H9 (cell line): ENCODE measurements at regions not wholly inside any gene's neighbourhood (a gene's known extent, or its start where the extent isn't known, plus 50 kb on each side); places are given as distances from the start of the nearest gene placed in this dataset.

ENCODE experiments used
- DNase-seq: peaks from one replicate; pipeline ENCODE4 v3.0.0-alpha.2; 2017
- H2AFZ ChIP-seq: one replicate; pipeline ENCODE4 v1.6.1; 2013; ENCODE audit warnings: mild to moderate bottlenecking, low read length, control low read depth, moderate library complexity
- H2AK5ac ChIP-seq: 2 replicates; pipeline ENCODE4 v1.6.1; 2013; ENCODE audit warnings: low read length, control low read depth, mixed read lengths; ENCODE audit not compliant: insufficient read length
- H2BK120ac ChIP-seq: one replicate; pipeline ENCODE4 v1.6.1; 2013; ENCODE audit warnings: low read depth, mild to moderate bottlenecking, low read length, control low read depth, inconsistent platforms; ENCODE audit not compliant: poor library complexity, severe bottlenecking
- H2BK12ac ChIP-seq: 2 replicates; pipeline ENCODE4 v1.6.1; 2013; ENCODE audit warnings: low read length, control low read depth, mixed read lengths, low read depth; ENCODE audit not compliant: insufficient read length
- H2BK15ac ChIP-seq: 2 replicates; pipeline ENCODE4 v1.6.1; 2013; ENCODE audit warnings: low read depth, low read length, control low read depth
- H2BK20ac ChIP-seq: one replicate; pipeline ENCODE4 v1.6.1; 2013; ENCODE audit warnings: low read depth, mild to moderate bottlenecking, low read length, control low read depth, inconsistent platforms; ENCODE audit not compliant: poor library complexity, severe bottlenecking
- H2BK5ac ChIP-seq: 2 replicates; pipeline ENCODE4 v1.6.1; 2013; ENCODE audit warnings: low read length, control low read depth, mixed read lengths; ENCODE audit not compliant: insufficient read length
- H3K14ac ChIP-seq: 2 replicates; pipeline ENCODE4 v1.6.1; 2013; ENCODE audit warnings: low read length, control low read depth; ENCODE audit not compliant: insufficient read depth
- H3K18ac ChIP-seq: 2 replicates; pipeline ENCODE4 v1.6.1; 2013; ENCODE audit warnings: low read depth, mild to moderate bottlenecking, mixed read lengths, low read length, control low read depth; ENCODE audit not compliant: insufficient read length
- H3K23ac ChIP-seq: 2 replicates; pipeline ENCODE4 v1.6.1; 2013; ENCODE audit warnings: low read length, control low read depth, mixed read lengths, low read depth; ENCODE audit not compliant: insufficient read length
- H3K23me2 ChIP-seq: 2 replicates; pipeline ENCODE4 v1.6.1; 2013; ENCODE audit warnings: low read depth, mild to moderate bottlenecking, mixed read lengths, low read length, control low read depth; ENCODE audit not compliant: insufficient read length, poor library complexity, severe bottlenecking
- H3K27ac ChIP-seq: 2 replicates; pipeline ENCODE4 v1.5.1; 2013; ENCODE audit warnings: low read length, control low read depth, mixed read lengths, low read depth; ENCODE audit not compliant: insufficient read length
- H3K27me3 ChIP-seq: 2 replicates; pipeline ENCODE4 v1.6.1; 2013; ENCODE audit warnings: low read length, control low read depth, inconsistent platforms; ENCODE audit not compliant: insufficient read depth
- H3K4ac ChIP-seq: 2 replicates; pipeline ENCODE4 v1.6.1; 2013; ENCODE audit warnings: low read depth, mild to moderate bottlenecking, control low read depth, inconsistent platforms, low read length, moderate library complexity
- H3K4me1 ChIP-seq: 2 replicates; pipeline ENCODE4 v1.6.1; 2013; ENCODE audit warnings: low read length, control low read depth, inconsistent platforms; ENCODE audit not compliant: insufficient read depth
- H3K4me2 ChIP-seq: 2 replicates; pipeline ENCODE4 v1.6.1; 2013; ENCODE audit warnings: low read length, control low read depth, mixed read lengths; ENCODE audit not compliant: insufficient read length, insufficient read depth
- H3K56ac ChIP-seq: 2 replicates; pipeline ENCODE4 v1.6.1; 2013; ENCODE audit warnings: low read depth, mild to moderate bottlenecking, mixed read lengths, low read length, control low read depth; ENCODE audit not compliant: insufficient read length
- H3K79me1 ChIP-seq: 2 replicates; pipeline ENCODE4 v1.6.1; 2013; ENCODE audit warnings: low read depth, mild to moderate bottlenecking, moderate library complexity, low read length, control low read depth, inconsistent platforms; ENCODE audit not compliant: insufficient read depth, poor library complexity, severe bottlenecking
- H3K79me2 ChIP-seq: 2 replicates; pipeline ENCODE4 v1.6.1; 2013; ENCODE audit warnings: low read length, control low read depth, inconsistent platforms; ENCODE audit not compliant: insufficient read depth
- H3K9ac ChIP-seq: 2 replicates; pipeline ENCODE4 v1.6.1; 2013; ENCODE audit warnings: low read length, control low read depth, mixed read lengths; ENCODE audit not compliant: insufficient read length; ENCODE audit errors: extremely low read depth
- H3K9me3 ChIP-seq: one replicate; pipeline ENCODE4 v1.6.1; 2013; ENCODE audit warnings: low read depth, low read length, inconsistent platforms; ENCODE audit not compliant: control insufficient read depth
- H3T11ph ChIP-seq: one replicate; pipeline ENCODE4 v1.6.1; 2013; ENCODE audit warnings: mild to moderate bottlenecking, low read length, control low read depth, inconsistent platforms
- H4K20me1 ChIP-seq: one replicate; pipeline ENCODE4 v1.6.1; 2013; ENCODE audit not compliant: control insufficient read depth, insufficient read length, insufficient read depth
- H4K5ac ChIP-seq: 2 replicates; pipeline ENCODE4 v1.6.1; 2013; ENCODE audit warnings: low read depth, mild to moderate bottlenecking, mixed read lengths, low read length, control low read depth; ENCODE audit not compliant: insufficient read length
- H4K8ac ChIP-seq: replicated peaks from 2 replicates; pipeline ENCODE4 v1.6.1; 2013; ENCODE audit warnings: low read length, control low read depth, mixed read lengths, low read depth; ENCODE audit not compliant: insufficient read length
- H4K91ac ChIP-seq: 2 replicates; pipeline ENCODE4 v1.6.1; 2013; ENCODE audit warnings: low read depth, mild to moderate bottlenecking, moderate library complexity, mixed read lengths, low read length, control low read depth; ENCODE audit not compliant: insufficient read length
- H3K27ac Mint-ChIP-seq, 3 experiments: 2 replicates in 2 of 3; 3 replicates in 1 of 3; pipeline ENCODE4 v1.8.0; 2020 to 2021; ENCODE audit warnings: mixed read lengths in 3 of 3, mild to moderate bottlenecking in 1 of 3, moderate library complexity in 1 of 3
- H3K27me3 Mint-ChIP-seq: 2 replicates; pipeline ENCODE4 v1.8.0; 2021; ENCODE audit warnings: low read depth, mild to moderate bottlenecking, moderate library complexity, mixed read lengths
- H3K36me3 Mint-ChIP-seq, 3 experiments: 2 replicates in 2 of 3; 3 replicates in 1 of 3; pipeline ENCODE4 v1.8.0; 2020 to 2021; ENCODE audit warnings: low read depth in 3 of 3, mixed read lengths in 3 of 3; ENCODE audit not compliant: insufficient read depth in 1 of 3
- H3K4me1 Mint-ChIP-seq, 2 experiments: 2 replicates each; pipeline ENCODE4 v1.8.0; 2020; ENCODE audit warnings: mixed read lengths in 2 of 2
- H3K4me3 Mint-ChIP-seq, 2 experiments: 2 replicates in 1 of 2; 3 replicates in 1 of 2; pipeline ENCODE4 v1.8.0; 2020 to 2021; ENCODE audit warnings: mild to moderate bottlenecking in 2 of 2, mixed read lengths in 2 of 2, moderate library complexity in 1 of 2
- H3K9me3 Mint-ChIP-seq, 2 experiments: 2 replicates in 1 of 2; 3 replicates in 1 of 2; pipeline ENCODE4 v1.8.0; 2020; ENCODE audit warnings: mild to moderate bottlenecking in 2 of 2, mixed read lengths in 2 of 2, moderate library complexity in 1 of 2
- WGBS: extraction: QIAGEN DNeasy Blood & Tissue Kit; methylation state at CpG from one replicate; pipeline ENCODE4 v1.1.7; 2013; ENCODE audit warnings: missing lambda C conversion rate, low lambda C conversion rate, mixed read lengths; ENCODE audit not compliant: insufficient read length; ENCODE audit errors: extremely low coverage; 5-methylcytosine and 5-hydroxymethylcytosine counted together
- TF ChIP-seq, protein P1 (sequence below): fragments of 200-600 bp; sonication (generic); conservative IDR thresholded peaks from 3 replicates; pipeline ENCODE4 v1.8.0; 2021; ENCODE audit warnings: antibody characterized with exemption, mild to moderate bottlenecking

DNA sequence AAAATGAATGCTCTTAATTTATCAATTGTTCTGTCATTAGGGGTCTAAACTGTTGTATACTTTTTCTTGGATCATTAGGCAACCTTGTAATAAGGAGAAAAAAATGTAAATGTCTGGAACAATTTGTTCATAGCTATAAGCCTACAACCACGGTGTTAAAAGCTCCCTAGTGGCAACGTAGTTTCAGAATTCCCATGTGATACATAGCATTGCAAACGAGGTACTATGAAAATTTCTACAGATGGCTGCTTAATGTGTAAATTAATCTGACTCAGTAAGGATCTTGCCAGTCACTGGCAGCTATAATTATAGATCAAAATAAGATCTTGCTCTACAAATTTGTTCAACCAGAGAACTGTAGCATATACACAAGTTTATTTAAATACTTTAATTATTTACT, 304.1 kb upstream of the ADGRL4 start:
- no peak for DNase-seq
- Histone ChIP-seq H3K27ac (no peak overlapping the region), H2BK12ac (no peak overlapping the region), H3K23me2 (no peaks in the 10 kb centered on the region), H3K23ac (no peak overlapping the region), H3K56ac (no peak overlapping the region), H3K4ac (no peak overlapping the region), H3K9me3 (no peaks in the 10 kb centered on the region), H4K91ac (no peak overlapping the region), H3K79me1 (no peaks in the 10 kb centered on the region), H3K9ac (no peak overlapping the region), H3K4me1 (no peaks in the 10 kb centered on the region), H4K8ac (no peak overlapping the region), H3K4me2 (no peak overlapping the region), H4K5ac (no peak overlapping the region), H3K14ac (no peak overlapping the region), H2BK20ac (no peak overlapping the region), H3K79me2 (no peaks in the 10 kb centered on the region), H2BK120ac (no peak overlapping the region), H2BK5ac (no peak overlapping the region), H3T11ph (no peak overlapping the region), H3K27me3 (no peaks in the 10 kb centered on the region), H4K20me1 (no peaks in the 10 kb centered on the region), H2AFZ (no peak overlapping the region), H2BK15ac (no peak overlapping the region), H2AK5ac (no peak overlapping the region), H3K18ac (no peak overlapping the region)
- Mint-ChIP-seq H3K27ac (no peak overlapping the region), H3K4me3 (no peak overlapping the region), H3K27me3 (no peaks in the 10 kb centered on the region; the same call in 1 of the 2 replicates), H3K36me3 (no peaks in the 10 kb centered on the region), H3K4me1 (no peaks in the 10 kb centered on the region), H3K9me3 (no peaks in the 10 kb centered on the region)
- TF ChIP-seq, protein P1, sequence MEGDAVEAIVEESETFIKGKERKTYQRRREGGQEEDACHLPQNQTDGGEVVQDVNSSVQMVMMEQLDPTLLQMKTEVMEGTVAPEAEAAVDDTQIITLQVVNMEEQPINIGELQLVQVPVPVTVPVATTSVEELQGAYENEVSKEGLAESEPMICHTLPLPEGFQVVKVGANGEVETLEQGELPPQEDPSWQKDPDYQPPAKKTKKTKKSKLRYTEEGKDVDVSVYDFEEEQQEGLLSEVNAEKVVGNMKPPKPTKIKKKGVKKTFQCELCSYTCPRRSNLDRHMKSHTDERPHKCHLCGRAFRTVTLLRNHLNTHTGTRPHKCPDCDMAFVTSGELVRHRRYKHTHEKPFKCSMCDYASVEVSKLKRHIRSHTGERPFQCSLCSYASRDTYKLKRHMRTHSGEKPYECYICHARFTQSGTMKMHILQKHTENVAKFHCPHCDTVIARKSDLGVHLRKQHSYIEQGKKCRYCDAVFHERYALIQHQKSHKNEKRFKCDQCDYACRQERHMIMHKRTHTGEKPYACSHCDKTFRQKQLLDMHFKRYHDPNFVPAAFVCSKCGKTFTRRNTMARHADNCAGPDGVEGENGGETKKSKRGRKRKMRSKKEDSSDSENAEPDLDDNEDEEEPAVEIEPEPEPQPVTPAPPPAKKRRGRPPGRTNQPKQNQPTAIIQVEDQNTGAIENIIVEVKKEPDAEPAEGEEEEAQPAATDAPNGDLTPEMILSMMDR, result no peak
- no CpG with 5 or more reads among the region's 3 CpGs for WGBS
